ENCODE measurements at regions not wholly inside any gene's neighbourhood (a gene's known extent, or its start where the extent isn't known, plus 50 kb on each side); places are given as distances from the start of the nearest gene placed in this dataset.

DNA sequence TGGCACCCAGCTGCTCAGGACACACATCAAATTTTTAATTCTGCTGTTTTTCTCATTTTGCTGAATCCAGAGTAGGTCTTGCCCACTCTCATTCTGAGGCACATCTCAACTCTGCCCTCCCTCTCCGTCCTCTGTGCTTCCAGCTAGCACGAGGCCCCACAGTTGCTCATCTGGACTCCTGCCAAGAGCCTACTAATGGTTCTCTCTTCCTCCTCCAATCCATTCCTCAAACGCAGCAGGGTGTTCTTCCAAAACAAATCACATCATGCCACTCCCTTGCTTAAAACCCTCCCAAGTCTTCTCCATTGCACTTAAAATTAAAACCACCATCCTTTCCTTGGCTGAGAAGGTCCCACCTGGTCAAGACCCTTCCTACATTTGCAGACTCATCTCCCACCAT lies 49.8 kb upstream of the SCAF4 start:
- Histone ChIP-seq H3K4me1 (ENCODE audit: control insufficient read depth in 1 of 2, insufficient read depth in 2 of 2, low read depth in 1 of 2, low read length in 1 of 2) (no peaks in the 10 kb centered on the region; a peak in 1 of 4 replicates), H3K9me3 (no peaks in the 10 kb centered on the region), H3K27ac (ENCODE audit: low read depth in 2 of 2, low read length in 1 of 2) (no peak overlapping the region), H3K79me2 (ENCODE audit: insufficient read depth) (no peaks in the 10 kb centered on the region), H2AFZ (ENCODE audit: low read depth) (no peak overlapping the region), H3K4me2 (no peak overlapping the region), H3K9me2 (no peaks in the 10 kb centered on the region), H3K4me3 (ENCODE audit: low read depth in 2 of 2, low read length in 1 of 2) (no peak overlapping the region), H3F3A (replicated peaks; ENCODE audit: insufficient read depth) (no peaks in the 10 kb centered on the region), H3K9ac (no peak overlapping the region), H3K36me3 (replicated peaks in 1 of 2; ENCODE audit: control insufficient read depth in 1 of 2, insufficient read depth in 2 of 2, low read length in 1 of 2) (no peaks in the 10 kb centered on the region), H4K20me1 (ENCODE audit: insufficient read depth) (no peaks in the 10 kb centered on the region), H3K27me3 (ENCODE audit: insufficient read depth) (no peaks in the 10 kb centered on the region)
- WGBS (ENCODE audit: low lambda C conversion rate), result 20% methylated on average over 3 of the region's 3 CpGs
- ChIA-PET POLR2A (no interaction called here), CTCF (interaction anchor here (0.8 to 1.7 kb wide), 7 partner anchors 10 to 819 kb away, joined by 3 to 8 read pairs (median 4); no protein-coding TSS in a partner anchor)
- TF ChIP-seq, protein P1, sequence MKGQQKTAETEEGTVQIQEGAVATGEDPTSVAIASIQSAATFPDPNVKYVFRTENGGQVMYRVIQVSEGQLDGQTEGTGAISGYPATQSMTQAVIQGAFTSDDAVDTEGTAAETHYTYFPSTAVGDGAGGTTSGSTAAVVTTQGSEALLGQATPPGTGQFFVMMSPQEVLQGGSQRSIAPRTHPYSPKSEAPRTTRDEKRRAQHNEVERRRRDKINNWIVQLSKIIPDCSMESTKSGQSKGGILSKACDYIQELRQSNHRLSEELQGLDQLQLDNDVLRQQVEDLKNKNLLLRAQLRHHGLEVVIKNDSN (IDR thresholded peaks at IDR 0.05; ENCODE audit: borderline replicate concordance, low read depth), result no peak
- no peak for TF ChIP-seq TCF12 (IDR thresholded peaks at IDR 0.05)
- TF ChIP-seq, protein P2, sequence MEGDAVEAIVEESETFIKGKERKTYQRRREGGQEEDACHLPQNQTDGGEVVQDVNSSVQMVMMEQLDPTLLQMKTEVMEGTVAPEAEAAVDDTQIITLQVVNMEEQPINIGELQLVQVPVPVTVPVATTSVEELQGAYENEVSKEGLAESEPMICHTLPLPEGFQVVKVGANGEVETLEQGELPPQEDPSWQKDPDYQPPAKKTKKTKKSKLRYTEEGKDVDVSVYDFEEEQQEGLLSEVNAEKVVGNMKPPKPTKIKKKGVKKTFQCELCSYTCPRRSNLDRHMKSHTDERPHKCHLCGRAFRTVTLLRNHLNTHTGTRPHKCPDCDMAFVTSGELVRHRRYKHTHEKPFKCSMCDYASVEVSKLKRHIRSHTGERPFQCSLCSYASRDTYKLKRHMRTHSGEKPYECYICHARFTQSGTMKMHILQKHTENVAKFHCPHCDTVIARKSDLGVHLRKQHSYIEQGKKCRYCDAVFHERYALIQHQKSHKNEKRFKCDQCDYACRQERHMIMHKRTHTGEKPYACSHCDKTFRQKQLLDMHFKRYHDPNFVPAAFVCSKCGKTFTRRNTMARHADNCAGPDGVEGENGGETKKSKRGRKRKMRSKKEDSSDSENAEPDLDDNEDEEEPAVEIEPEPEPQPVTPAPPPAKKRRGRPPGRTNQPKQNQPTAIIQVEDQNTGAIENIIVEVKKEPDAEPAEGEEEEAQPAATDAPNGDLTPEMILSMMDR (IDR thresholded peaks at IDR 0.05), result no peak
- no peak for TF ChIP-seq TEAD4 (IDR thresholded peaks at IDR 0.05; ENCODE audit: borderline replicate concordance, insufficient read depth)
- TF ChIP-seq RAD21 (IDR thresholded peaks at IDR 0.05; ENCODE audit: low read length), result no peak
- TF ChIP-seq CHD2 (IDR thresholded peaks at IDR 0.05; ENCODE audit: low read length, partially characterized antibody), result no peak
- TF ChIP-seq REST (IDR thresholded peaks at IDR 0.05; ENCODE audit: low read depth, low read length), result no peak
- no peak for TF ChIP-seq NRF1 (IDR thresholded peaks at IDR 0.05; ENCODE audit: low read depth, low read length)
- no peak for TF ChIP-seq FOXM1 (IDR thresholded peaks at IDR 0.05; ENCODE audit: low read depth)
- no peak for TF ChIP-seq MXI1 (IDR thresholded peaks at IDR 0.05; ENCODE audit: low read depth, low read length)
- no peak for TF ChIP-seq EZH2phosphoT487 (IDR thresholded peaks at IDR 0.05; ENCODE audit: borderline replicate concordance, low read depth)
- TF ChIP-seq TAF1 (IDR thresholded peaks at IDR 0.05; ENCODE audit: borderline replicate concordance, low read depth, low read length), result no peak
- no peak for TF ChIP-seq FOXJ3 (CRISPR knock-in tag; IDR thresholded peaks at IDR 0.05)
- TF ChIP-seq, protein P3, sequence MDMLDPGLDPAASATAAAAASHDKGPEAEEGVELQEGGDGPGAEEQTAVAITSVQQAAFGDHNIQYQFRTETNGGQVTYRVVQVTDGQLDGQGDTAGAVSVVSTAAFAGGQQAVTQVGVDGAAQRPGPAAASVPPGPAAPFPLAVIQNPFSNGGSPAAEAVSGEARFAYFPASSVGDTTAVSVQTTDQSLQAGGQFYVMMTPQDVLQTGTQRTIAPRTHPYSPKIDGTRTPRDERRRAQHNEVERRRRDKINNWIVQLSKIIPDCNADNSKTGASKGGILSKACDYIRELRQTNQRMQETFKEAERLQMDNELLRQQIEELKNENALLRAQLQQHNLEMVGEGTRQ (IDR thresholded peaks at IDR 0.05; ENCODE audit: borderline replicate concordance, low read depth, low read length), result no peak
- no peak for TF ChIP-seq POLR2AphosphoS5 (IDR thresholded peaks at IDR 0.05; ENCODE audit: low read depth, low read length)
- DNase-seq, result no peak
